ENCODE measurements at regions not wholly inside any gene's neighbourhood (a gene's known extent, or its start where the extent isn't known, plus 50 kb on each side); places are given as distances from the start of the nearest gene placed in this dataset.
"Not testable (repeated sequence)": the region's sequence is repeated elsewhere in the genome, so short reads cannot be mapped to it uniquely, and the experiment has no call there.

GRCh38 chr17:13874134-13874533, 195.2 kb upstream of the COX10 start:
- no peak for DNase-seq

- DNase-seq: no peak
These were observed 194.5 kb upstream of the COX10 start for GRCh38 chr17:13874817-13875216.

DNA sequence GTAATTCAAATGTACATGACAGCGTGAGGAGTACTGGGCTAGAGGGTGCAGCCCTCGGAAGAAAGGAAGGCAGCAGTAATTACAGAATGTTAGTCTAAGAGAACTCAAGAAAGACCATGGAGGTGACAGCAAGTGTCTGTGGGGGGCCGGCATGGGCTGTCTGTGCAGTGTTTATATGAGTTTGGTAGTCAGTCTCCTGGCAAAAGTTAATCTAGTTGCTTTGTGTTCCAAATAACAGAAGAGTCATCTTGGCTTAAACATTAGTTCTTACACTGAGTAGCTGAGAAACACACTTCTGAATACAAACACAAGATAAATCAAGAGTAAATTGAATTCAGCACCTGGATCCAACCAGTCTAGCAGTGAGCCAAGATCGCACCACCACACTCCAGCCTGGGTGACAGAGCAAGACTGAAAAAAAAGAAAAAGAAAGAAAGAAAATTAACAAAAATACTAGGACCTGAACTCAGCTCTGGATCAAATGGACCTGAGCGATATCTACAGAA, 189.3 kb upstream of the COX10 start:
- DNase-seq: no peak

GRCh38 chr17:13883659-13884058, 185.6 kb upstream of the COX10 start:
- DNase-seq: no peak

DNA sequence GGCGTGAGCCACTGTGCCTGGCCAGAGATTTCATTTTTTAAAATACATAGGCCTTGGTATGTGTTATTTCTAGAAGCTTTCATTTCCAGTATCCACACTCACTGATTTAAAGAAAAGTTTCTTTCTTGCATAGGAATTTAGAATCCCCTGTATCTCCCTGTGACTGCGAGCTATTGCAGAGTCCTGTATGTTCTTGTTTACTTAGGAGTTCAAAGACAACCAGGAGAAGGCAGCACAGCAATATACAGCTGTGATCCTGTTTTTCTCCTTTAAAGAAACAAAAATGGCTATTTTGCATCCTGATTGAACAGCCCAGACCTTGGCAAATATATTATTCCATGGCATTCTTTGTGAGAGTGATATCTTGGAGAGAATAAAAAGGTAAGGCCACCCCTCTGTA, 185.0 kb upstream of the COX10 start:
- no peak for DNase-seq

DNA sequence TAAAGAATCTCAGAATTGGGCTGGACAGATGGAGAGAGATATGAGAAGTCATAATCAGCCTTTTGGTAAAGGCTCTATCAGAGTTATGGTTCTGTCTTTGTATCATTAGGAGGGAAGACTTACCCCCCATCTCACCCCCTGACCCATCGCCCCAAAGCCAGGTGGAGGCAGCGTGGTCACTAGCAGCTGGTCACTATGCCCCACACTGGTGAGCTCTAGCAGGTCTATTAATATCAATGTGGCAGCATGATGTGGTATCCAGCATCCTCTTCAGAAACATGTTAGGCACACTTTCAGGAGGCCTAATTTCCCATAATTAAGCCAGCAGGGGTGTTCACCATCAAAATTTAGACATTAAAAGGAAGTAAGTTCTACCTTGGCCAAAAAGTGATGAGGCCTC, 183.8 kb upstream of the COX10 start:
- DNase-seq: no peak

GRCh38 chr17:13885953-13886889, 183.1 kb upstream of the COX10 start:
- DNase-seq: peak; percentile 12

GRCh38 chr17:13888056-13888609, 181.2 kb upstream of the COX10 start:
- peak; percentile 44 for DNase-seq

DNA sequence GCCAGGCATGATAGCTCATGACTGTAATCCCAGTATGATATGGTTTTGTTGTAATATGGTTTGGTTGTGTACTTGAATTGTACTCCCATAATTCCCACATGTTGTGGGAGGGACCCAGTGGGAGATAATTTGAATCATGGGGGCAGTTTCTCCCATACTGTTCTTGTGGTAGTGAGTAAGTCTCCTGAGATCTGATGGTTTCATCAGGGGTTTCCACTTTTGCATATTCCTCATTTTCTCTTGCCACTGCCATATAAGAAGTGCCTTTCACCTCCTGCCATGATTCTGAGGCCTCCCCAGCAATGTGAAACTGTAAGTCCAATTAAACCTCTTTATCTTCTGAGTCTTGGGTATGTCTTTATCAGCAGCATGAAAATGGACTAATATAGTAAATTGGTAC, 160.3 kb upstream of the COX10 start:
- DNase-seq: not testable (repeated sequence)

GRCh38 chr17:13909901-13910519, 159.3 kb upstream of the COX10 start:
- DNase-seq: no peak

DNA sequence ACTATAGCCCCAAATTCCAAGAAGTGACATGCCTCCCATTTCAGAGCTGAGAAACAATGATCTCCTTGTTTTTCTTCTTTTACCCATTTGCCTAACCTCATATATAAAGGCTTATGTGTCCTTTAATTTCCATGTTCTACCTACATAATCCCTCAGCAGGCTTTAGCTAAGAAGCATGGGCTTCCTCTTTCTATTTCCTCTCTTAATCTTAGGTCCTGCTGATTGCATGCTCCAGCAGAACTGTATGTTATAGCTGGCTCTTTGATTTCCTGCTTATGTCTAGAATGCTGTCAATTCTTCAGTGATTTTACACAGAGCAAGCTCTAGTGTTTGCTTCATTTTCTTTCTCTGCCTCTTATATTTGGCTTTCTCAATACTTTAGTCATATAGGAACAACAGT, 151.7 kb upstream of the COX10 start:
- DNase-seq: no peak

DNA sequence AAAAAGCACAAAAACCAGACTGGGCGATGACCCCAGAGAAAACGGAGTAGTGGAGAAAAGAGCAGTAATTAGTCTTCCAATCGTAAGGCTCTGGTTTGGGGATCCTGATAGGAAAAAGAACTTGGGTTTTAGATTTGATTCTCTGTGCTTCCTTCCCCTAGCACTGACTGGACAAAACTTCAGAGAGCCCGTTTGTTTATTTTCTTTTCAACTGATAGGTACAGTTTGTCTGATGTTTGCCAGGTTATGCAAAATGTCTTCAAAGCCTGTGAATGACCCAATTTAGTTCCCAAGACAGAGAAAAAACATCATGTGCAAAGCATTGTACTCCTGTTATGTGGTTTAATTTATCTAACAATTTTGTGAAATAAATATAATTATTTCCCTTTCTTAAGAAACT, 151.1 kb upstream of the COX10 start:
- no peak for DNase-seq

DNA sequence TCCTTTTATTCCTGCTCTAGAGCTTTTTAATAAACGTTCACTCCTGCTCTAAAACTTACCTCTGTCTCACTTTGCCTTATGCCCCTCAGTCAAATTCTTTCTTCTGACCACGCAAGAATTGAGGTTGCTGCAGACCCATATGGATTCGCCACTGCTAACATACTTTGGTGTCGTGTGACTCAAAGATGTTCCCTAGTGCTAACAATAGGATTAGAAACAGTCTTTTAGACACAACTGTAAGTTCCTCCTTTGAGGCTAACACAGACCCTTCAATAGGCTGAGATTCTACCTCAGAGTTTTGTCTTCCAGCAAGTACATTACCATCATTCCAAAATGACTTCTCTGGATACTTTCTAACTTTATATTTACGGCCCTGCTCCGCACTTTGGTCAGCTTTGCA, 149.5 kb upstream of the COX10 start:
- DNase-seq: no peak

DNA sequence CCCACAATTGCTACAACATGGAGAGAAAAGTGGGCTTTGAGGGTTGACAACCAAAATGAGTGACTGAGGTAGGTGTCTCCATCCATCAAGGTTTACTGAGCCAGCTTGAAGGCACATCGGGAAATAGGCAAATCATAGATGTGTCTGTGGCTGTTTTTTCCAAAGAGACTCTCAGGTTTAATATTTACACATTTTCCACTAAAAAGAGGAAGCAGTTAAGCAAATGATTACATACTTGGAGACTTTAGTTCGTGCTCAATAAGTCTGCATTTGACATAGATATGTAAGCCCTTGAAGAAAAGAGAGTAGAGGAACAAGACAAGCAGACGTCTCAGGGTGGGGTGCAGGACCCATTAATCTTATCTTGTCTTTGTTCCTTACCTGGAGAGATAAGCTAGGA, 148.9 kb upstream of the COX10 start:
- DNase-seq: no peak

DNA sequence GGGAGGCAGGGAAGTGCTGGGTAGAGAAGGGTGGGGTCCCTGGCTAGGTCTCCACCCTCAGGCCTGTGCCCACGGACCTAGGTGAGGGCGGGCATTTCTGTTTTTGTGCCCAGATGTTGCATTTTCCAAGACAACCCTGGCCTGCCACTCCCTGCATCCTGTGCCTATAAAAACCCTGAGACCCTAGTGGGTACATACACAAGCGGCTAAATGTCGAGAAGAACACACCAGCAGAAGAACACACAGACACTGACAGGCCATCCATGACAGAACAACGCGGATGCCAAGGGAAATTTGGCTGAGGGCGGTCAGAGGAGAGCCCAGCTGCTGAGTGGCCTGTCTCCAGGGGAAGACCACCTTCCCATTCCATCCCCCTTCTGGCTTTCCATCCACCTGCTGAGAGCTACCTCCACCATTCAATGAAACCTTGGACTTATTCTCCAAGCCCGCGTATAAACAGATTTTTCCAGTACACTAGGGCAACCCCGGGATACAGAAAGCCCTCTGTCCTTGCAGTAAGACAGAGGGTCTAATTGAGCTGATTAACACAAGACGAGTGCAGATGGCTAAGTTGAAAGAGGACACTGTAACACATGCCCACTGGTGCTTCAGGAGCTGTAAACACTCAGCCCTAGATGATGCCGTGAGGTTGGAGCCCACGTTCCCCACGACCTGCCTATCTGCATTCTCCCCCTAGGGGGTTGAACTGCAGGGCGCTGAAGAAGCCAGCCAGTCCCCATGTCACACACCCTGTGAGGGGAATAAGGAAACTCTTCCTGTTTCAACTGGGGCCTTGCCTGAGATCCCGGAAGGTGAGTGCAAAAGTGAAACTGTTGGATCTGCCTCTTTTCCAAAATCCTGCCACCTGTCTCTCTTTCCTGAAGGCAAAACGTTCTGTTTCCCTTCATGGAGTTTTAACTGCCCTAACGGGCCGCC, 147.2 kb upstream of the COX10 start:
- no peak for DNase-seq

GRCh38 chr17:13922885-13923284, 146.4 kb upstream of the COX10 start:
- DNase-seq: no peak

DNA sequence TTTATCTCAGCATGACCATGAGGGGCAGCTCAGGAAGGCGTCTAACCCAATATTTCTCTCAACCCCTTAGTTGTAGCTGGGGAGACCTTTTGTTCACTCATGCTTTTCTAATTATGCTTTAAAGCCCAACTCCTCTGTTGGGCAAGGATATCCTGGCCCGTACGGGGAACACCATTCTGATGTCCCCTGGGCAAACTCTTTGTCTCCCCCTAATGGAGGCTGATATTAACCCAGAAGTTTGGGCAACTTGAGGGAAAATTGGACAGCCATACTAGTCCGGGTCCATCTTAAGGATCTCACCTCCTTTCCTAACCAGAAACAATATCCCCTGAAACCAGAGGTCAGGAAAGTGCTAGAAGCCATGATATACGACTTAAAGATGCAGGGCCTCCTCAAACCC, 143.7 kb upstream of the COX10 start:
- no peak for DNase-seq

DNA sequence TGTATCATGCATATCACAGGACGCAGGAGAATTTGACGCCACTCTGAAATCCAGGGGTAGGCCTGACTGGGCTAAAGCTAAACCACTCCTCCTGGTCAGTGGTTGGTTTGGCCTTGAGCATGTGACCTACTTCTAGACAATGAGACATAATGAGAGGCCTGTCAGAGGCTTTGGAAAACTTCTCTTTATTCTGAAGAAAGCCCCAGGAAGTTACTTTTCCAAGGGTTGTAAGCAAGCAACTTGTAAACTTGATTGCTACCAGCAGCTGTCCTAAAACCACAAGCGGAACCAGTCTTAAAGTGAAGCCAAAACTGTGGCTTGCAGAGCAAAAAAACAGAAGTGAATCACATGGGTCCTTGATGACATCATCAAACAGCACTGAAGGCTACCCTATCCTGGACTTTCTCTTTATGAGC, 138.2 kb upstream of the COX10 start:
- no peak for DNase-seq

DNA sequence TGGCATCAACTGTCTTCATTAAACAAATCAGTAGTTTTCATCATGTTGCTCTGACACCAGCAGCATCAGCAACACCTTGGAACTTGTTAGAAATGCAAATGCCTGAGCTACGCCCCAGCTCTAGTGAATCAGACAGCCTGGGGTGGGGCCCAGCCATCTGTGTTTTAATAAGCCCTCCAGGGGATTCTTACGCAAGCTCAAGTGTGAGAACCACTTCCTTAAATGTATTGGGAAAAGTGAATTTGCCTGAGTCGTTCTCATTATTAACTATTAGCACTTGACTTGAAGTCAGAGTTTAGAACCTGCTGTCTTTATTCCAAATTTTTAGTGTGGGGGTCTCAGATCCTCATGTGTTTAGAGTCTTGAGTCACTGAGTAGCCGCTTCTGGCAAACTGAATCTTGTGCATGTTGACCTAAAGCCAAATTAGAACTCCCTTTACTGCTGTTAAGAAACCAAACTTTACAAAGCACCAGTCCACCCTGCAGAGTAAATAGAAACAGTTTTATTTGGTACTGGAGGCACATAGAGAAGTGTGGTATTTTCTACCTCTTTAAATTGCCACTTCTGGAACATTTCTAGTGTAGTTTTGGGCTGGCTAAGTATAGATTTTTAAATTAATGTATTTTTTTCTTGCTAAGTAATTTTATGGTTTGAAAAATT, 137.4 kb upstream of the COX10 start:
- peak; percentile 22 for DNase-seq

GRCh38 chr17:13933441-13934276, 135.6 kb upstream of the COX10 start:
- DNase-seq: no peak

DNA sequence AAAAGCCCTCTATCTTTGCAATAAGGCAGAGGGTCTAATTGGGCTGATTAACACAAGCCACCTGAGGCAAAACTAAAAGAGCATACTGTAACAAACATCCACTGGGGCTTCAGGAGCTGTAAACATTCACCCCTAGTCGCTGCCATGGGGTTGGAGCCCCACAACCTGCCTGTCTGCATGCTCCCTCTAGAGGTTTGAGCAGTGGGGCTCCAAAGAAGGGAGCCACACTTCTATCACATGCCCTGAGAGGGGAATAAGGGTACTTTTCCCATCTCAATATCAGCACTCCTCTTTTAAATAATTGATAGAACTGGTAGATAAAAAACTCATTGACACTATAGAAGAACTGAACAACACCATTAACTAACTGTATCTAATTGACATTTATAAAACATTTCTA, 130.1 kb upstream of the COX10 start:
- no peak for DNase-seq

All from NCI-H226 (cell line).